K562 (cell line): ENCODE measurements at regions not wholly inside any gene's neighbourhood (a gene's known extent, or its start where the extent isn't known, plus 50 kb on each side); places are given as distances from the start of the nearest gene placed in this dataset.

Source experiments
- ATAC-seq: fragments of 200-7000 bp; cut with Tn5 transposase; 3 replicates; pipeline ENCODE4 v1.9.1; 2020; ENCODE audit warnings: moderate library complexity
- BruUV-seq: library from RNA; stranded (reverse); fragments of 400-500 nt; replicated peaks from 2 replicates; lab custom pipeline; 2021; lab: Mats Ljungman, UMichigan
- CTCF ChIA-PET: fragments of 300-600 bp; formaldehyde crosslinking; extraction: SDS; loops from one replicate; lab custom pipeline; 2021; ENCODE audit warnings: low intra/inter-chr PET ratio; lab: Yijun Ruan, JAX
- POLR2A ChIA-PET: fragments of 300-600, 350-650 bp; sonication (Branson Sonifier 250); formaldehyde crosslinking; extraction: SDS; loops from one replicate; lab custom pipeline; 2021; ENCODE audit warnings: antibody characterized with exemption, inconsistent platforms; lab: Yijun Ruan, JAX
- DNase-seq, 4 experiments: peaks; one replicate each; pipeline versions ENCODE4 v3.0.0 to v3.0.0-alpha.2; 2011 to 2018; ENCODE audit warnings: low spot score in 3 of 4, mixed read lengths in 3 of 4; ENCODE audit errors: extremely low read depth in 1 of 4
- FAIRE-seq: peaks from 2 replicates; lab custom pipeline; 2011; peaks lifted over from hg19 to GRCh38; lab: Jason Lieb, UNC
- H2AFZ ChIP-seq: 2 replicates; pipeline ENCODE4 v1.6.0; 2011; ENCODE audit warnings: low read depth, low read length, control low read depth, inconsistent platforms
- H3K27ac ChIP-seq: fragments of 200-600 bp; 3 replicates; pipeline ENCODE4 v1.8.0; 2011; ENCODE audit warnings: low read depth, mild to moderate bottlenecking, control low read depth, inconsistent platforms, low read length, moderate library complexity, mixed read lengths; ENCODE audit errors: extremely low read depth
- H3K27me3 ChIP-seq, 2 experiments: fragments of 300-600 bp in 1 of 2; 2 replicates in 1 of 2; 3 replicates in 1 of 2; pipeline versions ENCODE4 v1.6.0 to v1.8.0; 2011; ENCODE audit warnings: inconsistent platforms in 2 of 2, low read length in 2 of 2, mild to moderate bottlenecking in 1 of 2, mixed read lengths in 1 of 2, moderate library complexity in 1 of 2; ENCODE audit not compliant: control insufficient read depth in 2 of 2, insufficient read depth in 2 of 2
- H3K36me3 ChIP-seq: fragments of 300-600 bp; 3 replicates; pipeline ENCODE4 v1.8.0; 2011; ENCODE audit warnings: mild to moderate bottlenecking, low read length, inconsistent platforms; ENCODE audit not compliant: control insufficient read depth, insufficient read depth
- H3K4me1 ChIP-seq, 2 experiments: fragments of 200-600 bp in 1 of 2; replicated peaks in 1 of 2; 2 replicates in 1 of 2; 3 replicates in 1 of 2; pipeline versions ENCODE4 v1.5.1 to v1.8.0; 2011; ENCODE audit warnings: inconsistent platforms in 2 of 2, low read length in 2 of 2, mild to moderate bottlenecking in 1 of 2, mixed read lengths in 1 of 2, moderate library complexity in 1 of 2; ENCODE audit not compliant: control insufficient read depth in 2 of 2, insufficient read depth in 2 of 2
- H3K4me2 ChIP-seq: 2 replicates; pipeline ENCODE4 v1.6.1; 2011; ENCODE audit warnings: low read length, control low read depth, inconsistent platforms, mixed read lengths; ENCODE audit not compliant: insufficient read depth
- H3K4me3 ChIP-seq: fragments of 200-600 bp; sonication (generic), shearing (Covaris generic); 2 replicates; pipeline ENCODE4 v1.5.1; 2016; ENCODE audit warnings: control low read depth, inconsistent platforms
- H3K79me2 ChIP-seq: fragments of 200-600 bp; 3 replicates; pipeline ENCODE4 v1.8.0; 2011; ENCODE audit warnings: low read length, inconsistent platforms; ENCODE audit not compliant: control insufficient read depth, insufficient read depth
- H3K9ac ChIP-seq, 2 experiments: 2 replicates each; pipeline versions ENCODE4 v1.6.0 to v1.6.1; 2011; ENCODE audit warnings: low read depth in 2 of 2, low read length in 2 of 2, control low read depth in 1 of 2, inconsistent platforms in 1 of 2, mild to moderate bottlenecking in 1 of 2, mixed read lengths in 1 of 2; ENCODE audit not compliant: insufficient read depth in 1 of 2
- H3K9me1 ChIP-seq: one replicate; pipeline ENCODE4 v1.6.0; 2011; ENCODE audit warnings: inconsistent platforms, mild to moderate bottlenecking, low read length, moderate library complexity; ENCODE audit not compliant: control insufficient read depth, insufficient read depth
- H3K9me3 ChIP-seq: replicated peaks from 2 replicates; pipeline ENCODE4 v1.5.1; 2011; ENCODE audit warnings: low read depth, low read length, inconsistent platforms; ENCODE audit not compliant: control insufficient read depth, insufficient read depth
- H4K20me1 ChIP-seq: replicated peaks from 2 replicates; pipeline ENCODE4 v1.6.1; 2011; ENCODE audit warnings: low read length, inconsistent platforms, mixed read lengths; ENCODE audit not compliant: control insufficient read depth, insufficient read depth
- ASH1L ChIP-seq: fragments of 450-650 bp; IDR thresholded peaks from 2 replicates; pipeline ENCODE4 v1.6.1; 2018; ENCODE audit warnings: borderline replicate concordance, mild to moderate bottlenecking, low read depth; ENCODE audit not compliant: partially characterized antibody
- ATF7 ChIP-seq: fragments of 450-650 bp; IDR thresholded peaks from 2 replicates; pipeline ENCODE4 v1.7.1; 2014; ENCODE audit warnings: mild to moderate bottlenecking, moderate library complexity
- E4F1 ChIP-seq: fragments of 250-450 bp; sonication (Bioruptor Pico); IDR thresholded peaks from 2 replicates; pipeline ENCODE4 v1.5.0; 2021; ENCODE audit warnings: mild to moderate bottlenecking, borderline replicate concordance
- FOXA1 ChIP-seq: fragments of 450-650 bp; IDR thresholded peaks from 2 replicates; pipeline ENCODE4 v1.6.1; 2016; ENCODE audit warnings: mild to moderate bottlenecking, borderline replicate concordance
- HDAC6 ChIP-seq: IDR thresholded peaks from 2 replicates; pipeline ENCODE4 v1.6.1; 2012; ENCODE audit warnings: low read depth, mild to moderate bottlenecking, control low read depth, inconsistent platforms, low read length, moderate library complexity
- RCOR1 ChIP-seq, 2 experiments: IDR thresholded peaks; 2 replicates each; pipeline ENCODE4 v1.6.1; 2012; ENCODE audit warnings: low read depth in 2 of 2, low read length in 2 of 2, borderline replicate concordance in 1 of 2, improper control_type of control experiment in 1 of 2
- SRF ChIP-seq, 2 experiments: fragments of 250-450, 450-650 bp in 1 of 2; sonication (Bioruptor Pico) in 1 of 2; sonication (generic) in 1 of 2; formaldehyde crosslinking; IDR thresholded peaks; 2 replicates each; pipeline versions ENCODE4 v1.5.0 to v1.5.1; 2020 to 2022; ENCODE audit warnings: mild to moderate bottlenecking in 1 of 2, missing genetic modification reagents in 1 of 2
- SRSF9 ChIP-seq: fragments of 200-400 bp; formaldehyde crosslinking; IDR thresholded peaks from 2 replicates; pipeline ENCODE4 v1.6.1; 2017; ENCODE audit warnings: low read depth, low read length, borderline replicate concordance
- ZBTB49 ChIP-seq: sonication (generic); formaldehyde crosslinking; IDR thresholded peaks from 2 replicates; pipeline ENCODE4 v1.8.0; 2022; ENCODE audit warnings: missing genetic modification reagents, mild to moderate bottlenecking, borderline replicate concordance
- ZNF224 ChIP-seq: sonication (generic); formaldehyde crosslinking; IDR thresholded peaks from 2 replicates; pipeline ENCODE4 v1.8.0; 2022; ENCODE audit warnings: mild to moderate bottlenecking, missing genetic modification reagents
- ZNF644 ChIP-seq: fragments of 200-800 bp; sonication (Bioruptor generic); IDR thresholded peaks from 2 replicates; pipeline ENCODE4 v1.6.1; 2016; ENCODE audit warnings: low read depth, missing genetic modification characterization, missing compliant biosample characterization
- WGBS: fragments of 100-300 bp; shearing (Covaris generic); methylation state at CpG from one replicate; pipeline ENCODE4 v1.1.6; 2016; ENCODE audit warnings: low coverage, mixed read lengths; ENCODE audit not compliant: insufficient coverage; ENCODE audit errors: missing lambda C conversion rate; 5-methylcytosine and 5-hydroxymethylcytosine counted together
- in situ Hi-C: fragments of 300-500 bp; cut with MboI; formaldehyde crosslinking; loops from 4 replicates; pipeline ENCODE4 v1.15.0; 2018; ENCODE audit warnings: inconsistent platforms, mixed read lengths
- intact Hi-C: fragments of 100-400 bp; cut with micrococcal nuclease; formaldehyde crosslinking; loops from 2 replicates; pipeline ENCODE4 v1.14.2; 2022
- TF ChIP-seq, protein P1 (sequence below): fragments of 250-450 bp; sonication (Bioruptor Pico); IDR thresholded peaks from 2 replicates; pipeline ENCODE4 v1.8.0; 2021; ENCODE audit warnings: borderline replicate concordance, mild to moderate bottlenecking, moderate library complexity; ENCODE audit not compliant: poor library complexity, severe bottlenecking

- no TSS peak for BruUV-seq
- Histone ChIP-seq H3K9me1 (no peaks in the 10 kb centered on the region), H3K27ac (no peak overlapping the region), H4K20me1 (no peaks in the 10 kb centered on the region), H2AFZ (no peak overlapping the region), H3K27me3 (no peaks in the 10 kb centered on the region), H3K4me1 (no peaks in the 10 kb centered on the region), H3K4me3 (no peak overlapping the region), H3K9me3 (peaks cover 2% of the 10 kb centered on the region; the same call in 1 of the 2 replicates), H3K9ac (no peak overlapping the region), H3K4me2 (no peak overlapping the region), H3K79me2 (no peaks in the 10 kb centered on the region), H3K36me3 (no peaks in the 10 kb centered on the region)
- FAIRE-seq (no peak), ATAC-seq (no peak), DNase-seq (no peak)
- 0% methylated on average over 2 of the region's 2 CpGs for WGBS
- intact Hi-C loops = no loop called here
- in situ Hi-C loops = loop anchor here (10.0 kb wide), 1 partner anchor 609 kb away; no protein-coding TSS in a partner anchor
- TF ChIP-seq RCOR1 (IDR thresholded peaks at IDR 0.05; ENCODE audit: borderline replicate concordance in 1 of 2, low read depth in 2 of 2, low read length in 2 of 2) (no peak), ZNF224 (CRISPR knock-in tag) (no peak), SRSF9 (no peak), ASH1L (no peak), HDAC6 (no peak), FOXA1 (no peak), ZNF644 (tag) (no peak), ZBTB49 (CRISPR knock-in tag) (no peak), ATF7 (no peak), SRF (CRISPR knock-in tag; IDR thresholded peaks at IDR 0.05) (no peak), E4F1 (CRISPR knock-in tag) (no peak)
- TF ChIP-seq, protein P1, sequence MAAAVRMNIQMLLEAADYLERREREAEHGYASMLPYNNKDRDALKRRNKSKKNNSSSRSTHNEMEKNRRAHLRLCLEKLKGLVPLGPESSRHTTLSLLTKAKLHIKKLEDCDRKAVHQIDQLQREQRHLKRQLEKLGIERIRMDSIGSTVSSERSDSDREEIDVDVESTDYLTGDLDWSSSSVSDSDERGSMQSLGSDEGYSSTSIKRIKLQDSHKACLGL (CRISPR knock-in tag) = no peak
- ChIA-PET POLR2A (no interaction called here), CTCF (no interaction called here)
Observed at GRCh38 chr5:28265877-28266276, 1227.5 kb upstream of the CDH9 start.
